ENCODE measurements at regions not wholly inside any gene's neighbourhood (a gene's known extent, or its start where the extent isn't known, plus 50 kb on each side); places are given as distances from the start of the nearest gene placed in this dataset.

DNA sequence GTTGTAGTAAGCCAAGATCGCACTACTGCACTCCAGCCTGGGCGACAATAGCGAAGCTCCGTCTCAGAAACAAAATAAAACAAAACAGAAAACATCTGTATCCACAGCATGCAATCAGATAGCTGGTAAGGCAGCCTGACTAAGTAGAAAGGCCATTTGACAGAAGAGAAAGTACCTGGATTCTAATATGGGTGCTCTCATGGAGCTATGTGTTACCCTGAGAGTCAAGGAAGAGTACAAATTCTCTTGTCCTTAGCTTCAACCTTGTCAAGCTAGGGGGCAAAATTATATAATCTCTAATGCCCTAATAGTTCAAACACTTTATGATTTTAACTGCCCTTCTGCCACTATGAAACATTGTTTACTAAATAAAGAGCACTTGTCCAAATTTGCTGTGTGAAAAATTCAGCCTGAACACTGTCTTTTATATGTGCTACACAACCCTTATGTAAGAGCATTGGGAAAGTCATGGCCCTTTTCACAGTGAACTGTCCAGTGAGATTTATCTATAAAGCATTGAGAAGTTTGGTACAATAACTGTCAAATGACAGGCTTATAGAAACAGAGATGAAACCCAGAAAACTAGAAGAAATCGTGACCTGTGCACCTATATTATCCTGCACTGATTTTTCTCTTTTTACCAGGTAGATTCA is 51.2 kb upstream of the PRKG1 start:
- no peak overlapping the region for H3K27ac ChIP-seq
- TF ChIP-seq, protein P1, sequence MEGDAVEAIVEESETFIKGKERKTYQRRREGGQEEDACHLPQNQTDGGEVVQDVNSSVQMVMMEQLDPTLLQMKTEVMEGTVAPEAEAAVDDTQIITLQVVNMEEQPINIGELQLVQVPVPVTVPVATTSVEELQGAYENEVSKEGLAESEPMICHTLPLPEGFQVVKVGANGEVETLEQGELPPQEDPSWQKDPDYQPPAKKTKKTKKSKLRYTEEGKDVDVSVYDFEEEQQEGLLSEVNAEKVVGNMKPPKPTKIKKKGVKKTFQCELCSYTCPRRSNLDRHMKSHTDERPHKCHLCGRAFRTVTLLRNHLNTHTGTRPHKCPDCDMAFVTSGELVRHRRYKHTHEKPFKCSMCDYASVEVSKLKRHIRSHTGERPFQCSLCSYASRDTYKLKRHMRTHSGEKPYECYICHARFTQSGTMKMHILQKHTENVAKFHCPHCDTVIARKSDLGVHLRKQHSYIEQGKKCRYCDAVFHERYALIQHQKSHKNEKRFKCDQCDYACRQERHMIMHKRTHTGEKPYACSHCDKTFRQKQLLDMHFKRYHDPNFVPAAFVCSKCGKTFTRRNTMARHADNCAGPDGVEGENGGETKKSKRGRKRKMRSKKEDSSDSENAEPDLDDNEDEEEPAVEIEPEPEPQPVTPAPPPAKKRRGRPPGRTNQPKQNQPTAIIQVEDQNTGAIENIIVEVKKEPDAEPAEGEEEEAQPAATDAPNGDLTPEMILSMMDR (conservative IDR thresholded peaks at IDR 0.05): no peak

DNA sequence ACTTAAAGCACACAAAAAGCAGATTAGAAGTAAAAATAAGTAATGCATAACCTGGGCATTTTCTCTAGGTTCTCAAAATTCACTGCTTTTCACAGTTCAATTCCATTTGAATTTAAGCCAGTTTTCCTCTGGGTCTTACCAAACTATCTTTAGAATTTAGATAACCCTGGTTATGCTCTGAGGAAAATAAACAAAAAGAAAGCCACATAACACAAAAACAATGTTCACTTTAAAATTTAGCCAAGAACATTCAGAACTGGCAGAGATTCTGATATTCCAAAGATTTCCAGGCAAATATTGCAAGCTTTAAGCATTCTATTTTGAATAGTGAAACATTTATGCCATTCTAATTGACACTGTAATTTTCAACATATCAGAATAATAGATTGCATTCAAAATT is 50.7 kb upstream of the PRKG1 start:
- TF ChIP-seq, protein P1 (conservative IDR thresholded peaks at IDR 0.05): no peak
- H3K27ac ChIP-seq: no peak overlapping the region

Measured in VCaP (cell line).